ENCODE measurements at regions not wholly inside any gene's neighbourhood (a gene's known extent, or its start where the extent isn't known, plus 50 kb on each side); places are given as distances from the start of the nearest gene placed in this dataset.
"Not testable (repeated sequence)": the region's sequence is repeated elsewhere in the genome, so short reads cannot be mapped to it uniquely, and the experiment has no call there.

GRCh38 chr5:6273749-6274148, 104.6 kb downstream of the MED10 start:
- DNase-seq (ENCODE audit: low read depth, low spot score) = no peak

GRCh38 chr5:6273090-6273735, 105.1 kb downstream of the MED10 start:
- no peak for DNase-seq (ENCODE audit: low read depth, low spot score)

- DNase-seq (ENCODE audit: low read depth, low spot score) = no peak
These were observed 108.4 kb downstream of the MED10 start for GRCh38 chr5:6269925-6270324.

GRCh38 chr5:6266671-6267197, 111.6 kb downstream of the MED10 start:
- DNase-seq (ENCODE audit: low read depth, low spot score) = no peak

- DNase-seq (ENCODE audit: low read depth, low spot score) = no peak
These were observed 114.0 kb downstream of the MED10 start for GRCh38 chr5:6264394-6264793.

- DNase-seq (ENCODE audit: low read depth, low spot score) = no peak
These were observed 115.5 kb downstream of the MED10 start for GRCh38 chr5:6262651-6263363.

GRCh38 chr5:6261668-6262067, 116.7 kb downstream of the MED10 start:
- DNase-seq (ENCODE audit: low read depth, low spot score) = no peak

- no peak for DNase-seq (ENCODE audit: low read depth, low spot score)
These were observed 117.1 kb downstream of the MED10 start for GRCh38 chr5:6261256-6261655.

GRCh38 chr5:6260846-6261245, 117.5 kb downstream of the MED10 start:
- DNase-seq (ENCODE audit: low read depth, low spot score) = no peak

- DNase-seq (ENCODE audit: low read depth, low spot score) = no peak
These were observed 121.4 kb downstream of the MED10 start for GRCh38 chr5:6256901-6257300.

- no peak for DNase-seq (ENCODE audit: low read depth, low spot score)
These were observed 122.4 kb downstream of the MED10 start for GRCh38 chr5:6255956-6256355.

GRCh38 chr5:6253846-6254245, 124.5 kb downstream of the MED10 start:
- no peak for DNase-seq (ENCODE audit: low read depth, low spot score)

GRCh38 chr5:6253281-6253680, 125.1 kb downstream of the MED10 start:
- no peak for DNase-seq (ENCODE audit: low read depth, low spot score)

- no peak for DNase-seq (ENCODE audit: low read depth, low spot score)
These were observed 125.8 kb downstream of the MED10 start for GRCh38 chr5:6252581-6252980.

GRCh38 chr5:6251565-6252102, 126.7 kb downstream of the MED10 start:
- no peak for DNase-seq (ENCODE audit: low read depth, low spot score)

- no peak for DNase-seq (ENCODE audit: low read depth, low spot score)
These were observed 128.2 kb downstream of the MED10 start for GRCh38 chr5:6250121-6250520.

GRCh38 chr5:6248132-6248531, 130.2 kb downstream of the MED10 start:
- no peak for DNase-seq (ENCODE audit: low read depth, low spot score)

GRCh38 chr5:6246820-6247437, 131.4 kb downstream of the MED10 start:
- no peak for DNase-seq (ENCODE audit: low read depth, low spot score)

GRCh38 chr5:6244339-6244714, 134.0 kb downstream of the MED10 start:
- no peak for DNase-seq (ENCODE audit: low read depth, low spot score)

GRCh38 chr5:6243706-6244338, 134.5 kb downstream of the MED10 start:
- no peak for DNase-seq (ENCODE audit: low read depth, low spot score)

- DNase-seq (ENCODE audit: low read depth, low spot score) = not testable (repeated sequence)
These were observed 137.3 kb downstream of the MED10 start for GRCh38 chr5:6241056-6241455.

- DNase-seq (ENCODE audit: low read depth, low spot score) = no peak
These were observed 141.4 kb downstream of the MED10 start for GRCh38 chr5:6236858-6237481.

All from iPS DF 19.7 (cell line).